ENCODE measurements at regions not wholly inside any gene's neighbourhood (a gene's known extent, or its start where the extent isn't known, plus 50 kb on each side); places are given as distances from the start of the nearest gene placed in this dataset.

- POLR2A ChIA-PET: no interaction called here
- Histone ChIP-seq H3K9ac (ENCODE audit: low read length) (no peak overlapping the region), H3K4me1 (ENCODE audit: control insufficient read depth in 2 of 2, insufficient read depth in 2 of 2, low read length in 2 of 2) (no peaks in the 10 kb centered on the region), H3K36me3 (replicated peaks in 1 of 2; ENCODE audit: control extremely low read depth in 1 of 2, control insufficient read depth in 1 of 2, extremely low read depth in 1 of 2, insufficient read depth in 2 of 2, low read length in 1 of 2) (no peaks in the 10 kb centered on the region), H3K4me3 (ENCODE audit: control extremely low read depth in 1 of 5, extremely low read depth in 1 of 5, insufficient read depth in 1 of 5, low read depth in 2 of 5, low read length in 4 of 5) (no peak overlapping the region), H3K27ac (ENCODE audit: low read length in 2 of 2) (no peak overlapping the region), H4K20me1 (ENCODE audit: control insufficient read depth, insufficient read depth, low read length, poor library complexity, severe bottlenecking) (no peaks in the 10 kb centered on the region), H3K4me2 (replicated peaks; ENCODE audit: low read depth, low read length, poor library complexity, severe bottlenecking) (no peak overlapping the region), H2AFZ (ENCODE audit: insufficient read depth, low read depth, low read length, poor library complexity, severe bottlenecking) (no peak overlapping the region), H3K9me3 (ENCODE audit: control extremely low read depth in 1 of 3, control insufficient read depth in 2 of 3, insufficient read depth in 1 of 3, low read length in 2 of 3) (no peaks in the 10 kb centered on the region), H3K79me2 (ENCODE audit: control insufficient read depth, insufficient read depth, low read length) (no peaks in the 10 kb centered on the region), H3K27me3 (replicated peaks in 1 of 4; ENCODE audit: control extremely low read depth in 1 of 4, control insufficient read depth in 3 of 4, insufficient read depth in 4 of 4, low read length in 3 of 4) (no peaks in the 10 kb centered on the region)
- CTCF ChIA-PET: no interaction called here
- ATAC-seq (ENCODE audit: low read depth) (no peak), DNase-seq (no peak)
- no peak overlapping the region for H3K27ac Mint-ChIP-seq
- H3K4me1 Mint-ChIP-seq: no peaks in the 10 kb centered on the region
- TF ChIP-seq CTCF (IDR thresholded peaks at IDR 0.05) (no peak), EZH2 (IDR thresholded peaks at IDR 0.05; ENCODE audit: borderline replicate concordance, insufficient read depth, low read depth, low read length, poor library complexity, severe bottlenecking) (no peak)
- no CpG with 5 or more reads among the region's 1 CpG for WGBS (ENCODE audit: insufficient coverage)
- H3K27me3 Mint-ChIP-seq: no peaks in the 10 kb centered on the region
- no peak overlapping the region for H3K4me3 Mint-ChIP-seq
- H3K9me3 Mint-ChIP-seq (ENCODE audit: insufficient read depth): no peaks in the 10 kb centered on the region
- intact Hi-C loops (cut with micrococcal nuclease): no loop called here
Observed at GRCh38 chr18:3329872-3330271, 67.9 kb downstream of the MYL12B start.

GRCh38 chr18:3330622-3331021 is 68.7 kb downstream of the MYL12B start:
- POLR2A ChIA-PET: no interaction called here
- CTCF ChIA-PET: interaction anchor here (0.6 kb wide), 1 partner anchor 111 kb away, joined by 3 read pairs; no protein-coding TSS in a partner anchor
- H3K4me3 Mint-ChIP-seq: no peak overlapping the region
- DNase-seq (no peak), ATAC-seq (ENCODE audit: low read depth) (no peak)
- no peaks in the 10 kb centered on the region for H3K36me3 ChIP-seq (replicated peaks in 1 of 2; ENCODE audit: control extremely low read depth in 1 of 2, control insufficient read depth in 1 of 2, extremely low read depth in 1 of 2, insufficient read depth in 2 of 2, low read length in 1 of 2)
- intact Hi-C loops (cut with micrococcal nuclease): no loop called here
- no peaks in the 10 kb centered on the region for H3K9me3 ChIP-seq (ENCODE audit: control extremely low read depth in 1 of 3, control insufficient read depth in 2 of 3, insufficient read depth in 1 of 3, low read length in 2 of 3)
- no peak overlapping the region for H3K27ac Mint-ChIP-seq
- H3K9ac ChIP-seq (ENCODE audit: low read length): no peak overlapping the region
- no peaks in the 10 kb centered on the region for H3K4me1 Mint-ChIP-seq
- no peak overlapping the region for H3K27ac ChIP-seq (ENCODE audit: low read length in 2 of 2)
- no peak overlapping the region for H3K4me2 ChIP-seq (replicated peaks; ENCODE audit: low read depth, low read length, poor library complexity, severe bottlenecking)
- no peaks in the 10 kb centered on the region for H4K20me1 ChIP-seq (ENCODE audit: control insufficient read depth, insufficient read depth, low read length, poor library complexity, severe bottlenecking)
- H3K4me1 ChIP-seq (ENCODE audit: control insufficient read depth in 2 of 2, insufficient read depth in 2 of 2, low read length in 2 of 2): no peaks in the 10 kb centered on the region
- TF ChIP-seq EZH2 (IDR thresholded peaks at IDR 0.05; ENCODE audit: borderline replicate concordance, insufficient read depth, low read depth, low read length, poor library complexity, severe bottlenecking): no peak
- TF ChIP-seq CTCF (IDR thresholded peaks at IDR 0.05): no peak
- WGBS (ENCODE audit: insufficient coverage): 89% methylated on average over 11 of the region's 12 CpGs
- H3K79me2 ChIP-seq (ENCODE audit: control insufficient read depth, insufficient read depth, low read length): no peaks in the 10 kb centered on the region
- no peaks in the 10 kb centered on the region for H3K9me3 Mint-ChIP-seq (ENCODE audit: insufficient read depth)
- H3K4me3 ChIP-seq (ENCODE audit: control extremely low read depth in 1 of 5, extremely low read depth in 1 of 5, insufficient read depth in 1 of 5, low read depth in 2 of 5, low read length in 4 of 5): no peak overlapping the region
- no peak overlapping the region for H2AFZ ChIP-seq (ENCODE audit: insufficient read depth, low read depth, low read length, poor library complexity, severe bottlenecking)
- no peaks in the 10 kb centered on the region for H3K27me3 ChIP-seq (replicated peaks in 1 of 4; ENCODE audit: control extremely low read depth in 1 of 4, control insufficient read depth in 3 of 4, insufficient read depth in 4 of 4, low read length in 3 of 4)
- H3K27me3 Mint-ChIP-seq: no peaks in the 10 kb centered on the region

All from B cell (primary cell).